Glomerular visceral epithelial cell (primary cell): ENCODE measurements at regions not wholly inside any gene's neighbourhood (a gene's known extent, or its start where the extent isn't known, plus 50 kb on each side); places are given as distances from the start of the nearest gene placed in this dataset.

Experiments used
- DNase-seq: peaks from one replicate; pipeline ENCODE4 v3.0.0-alpha.2; 2016; ENCODE audit errors: extremely low spot score

- DNase-seq = peak; percentile 18
These were observed 236.3 kb upstream of the SORL1-AS1 start for GRCh38 chr11:121688860-121689614.

DNA sequence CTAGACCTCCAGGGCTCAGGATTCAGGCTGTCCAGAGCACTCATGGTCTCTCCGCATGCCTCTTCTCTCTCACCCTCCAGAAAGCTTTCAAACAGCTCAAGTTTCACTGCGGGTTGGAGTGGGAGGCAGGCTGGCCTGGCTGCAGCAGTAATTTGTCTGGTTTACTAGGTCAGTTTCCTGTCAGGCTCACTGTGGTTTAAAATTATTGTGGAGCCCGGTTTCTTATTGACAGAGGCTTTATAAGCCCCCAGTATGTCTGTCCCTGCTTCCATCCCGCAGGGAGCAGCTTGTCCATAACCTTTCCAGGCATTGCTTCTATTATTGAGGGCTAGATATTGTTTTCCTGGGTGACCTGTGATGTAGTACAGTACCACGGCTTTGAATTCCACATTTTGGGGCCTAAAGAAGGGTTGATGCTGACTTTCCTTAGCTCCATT, 235.3 kb upstream of the SORL1-AS1 start:
- peak; percentile 28 for DNase-seq

DNA sequence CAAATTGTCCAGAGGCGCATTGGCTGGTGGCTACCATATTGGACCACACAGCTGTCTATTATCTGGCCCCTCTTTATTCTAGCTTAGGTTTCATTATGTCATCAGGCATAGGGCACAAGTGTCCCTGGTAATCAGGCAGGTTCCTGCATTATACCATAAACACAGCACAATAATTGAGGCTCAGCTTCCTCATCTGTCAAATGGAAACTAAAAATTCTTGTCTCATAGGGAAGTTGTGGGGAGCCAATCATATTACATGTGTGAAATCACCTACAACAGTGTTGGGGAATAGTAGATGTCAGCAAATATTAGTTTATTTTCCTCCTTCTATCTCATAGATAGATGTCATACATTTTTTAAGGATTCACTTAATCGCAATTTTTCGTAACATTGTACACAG, 231.0 kb upstream of the SORL1-AS1 start:
- DNase-seq = no peak
